Upper lobe of right lung (tissue), 1 donor: ENCODE measurements at regions not wholly inside any gene's neighbourhood (a gene's known extent, or its start where the extent isn't known, plus 50 kb on each side); places are given as distances from the start of the nearest gene placed in this dataset.

Experiments
- ATAC-seq: fragments of 200-7000 bp; cut with Tn5 transposase; one replicate; pipeline ENCODE4 v1.9.1; 2020; ENCODE audit warnings: mild to moderate bottlenecking, moderate library complexity
- DNase-seq: peaks from one replicate; pipeline ENCODE4 v3.0.0-alpha.2; 2020
- H3K27ac ChIP-seq: fragments of 200-600 bp; one replicate; pipeline ENCODE4 v1.8.0; 2022
- H3K27me3 ChIP-seq: fragments of 200-600 bp; one replicate; pipeline ENCODE4 v1.8.0; 2022; ENCODE audit warnings: mild to moderate bottlenecking
- H3K36me3 ChIP-seq: fragments of 200-600 bp; one replicate; pipeline ENCODE4 v1.8.0; 2022
- H3K4me1 ChIP-seq: fragments of 200-600 bp; one replicate; pipeline ENCODE4 v1.8.0; 2022
- H3K4me3 ChIP-seq: fragments of 200-600 bp; one replicate; pipeline ENCODE4 v1.8.0; 2022; ENCODE audit warnings: mild to moderate bottlenecking
- H3K9me3 ChIP-seq: fragments of 200-600 bp; one replicate; pipeline ENCODE4 v1.8.0; 2022
- CTCF ChIP-seq: fragments of 200-600 bp; IDR thresholded peaks from one replicate; pipeline ENCODE4 v1.8.0; 2022; ENCODE audit warnings: antibody characterized with exemption
- intact Hi-C: fragments of 100-400 bp; cut with DNase I; formaldehyde crosslinking; loops from one replicate; pipeline ENCODE4 v1.11.0; 2022
- donor health status: DM: no; HTN: yes; CAD: no; lungs with severe emphysema.

DNA sequence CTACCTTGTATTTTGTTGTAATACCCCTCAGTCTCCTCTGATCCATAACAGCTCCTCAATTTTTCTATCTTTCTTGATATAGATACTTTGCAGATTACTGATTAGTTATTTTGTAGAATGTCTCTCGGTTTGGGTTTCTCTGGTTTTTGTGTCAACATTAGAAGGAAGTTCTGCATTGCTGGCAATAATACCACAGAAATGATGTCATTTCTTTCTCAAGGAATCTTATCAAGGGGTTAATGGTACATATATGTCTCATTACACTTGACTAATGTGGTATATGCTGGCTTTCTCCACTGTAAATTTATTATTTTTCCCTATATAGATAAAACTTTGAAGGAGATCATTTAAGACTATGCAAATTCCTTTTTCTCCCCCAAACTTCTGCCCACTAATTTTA, 183.6 kb upstream of the DKK2 start:
- ATAC-seq (no peak), DNase-seq (no peak)
- TF ChIP-seq CTCF = no peak
- Histone ChIP-seq H3K9me3 (no peaks in the 10 kb centered on the region), H3K4me3 (no peak overlapping the region), H3K27ac (no peak overlapping the region), H3K4me1 (no peaks in the 10 kb centered on the region), H3K27me3 (no peaks in the 10 kb centered on the region), H3K36me3 (no peaks in the 10 kb centered on the region)
- intact Hi-C loops = no loop called here

GRCh38 chr4:107216379-107216778, 180.3 kb upstream of the DKK2 start:
- intact Hi-C loops = no loop called here
- ATAC-seq (no peak), DNase-seq (no peak)
- Histone ChIP-seq H3K27me3 (no peaks in the 10 kb centered on the region), H3K27ac (no peak overlapping the region), H3K36me3 (no peaks in the 10 kb centered on the region), H3K4me3 (no peak overlapping the region), H3K9me3 (no peaks in the 10 kb centered on the region), H3K4me1 (no peaks in the 10 kb centered on the region)
- no peak for TF ChIP-seq CTCF

DNA sequence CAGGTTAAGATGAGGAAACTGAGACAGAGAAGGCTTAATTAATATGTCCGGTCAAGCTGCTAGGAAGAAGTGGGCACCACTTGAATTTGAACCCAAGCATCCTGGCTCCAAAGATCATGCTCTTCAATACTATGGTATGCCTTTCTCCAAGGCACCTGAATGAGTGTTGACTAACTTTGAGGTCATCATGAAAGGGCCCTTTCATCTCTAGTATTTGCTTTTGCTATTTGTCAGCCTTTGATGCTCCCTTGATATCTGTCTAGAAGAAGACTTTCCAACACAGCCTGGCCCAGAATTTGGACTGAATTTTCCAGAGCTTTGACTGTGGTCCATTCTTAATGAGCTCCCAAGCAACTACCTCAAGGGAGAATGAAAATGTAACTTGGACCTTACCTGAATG, 179.1 kb upstream of the DKK2 start:
- ATAC-seq = no peak
- intact Hi-C loops = no loop called here
- Histone ChIP-seq H3K4me3 (no peak overlapping the region), H3K27ac (no peak overlapping the region), H3K9me3 (no peaks in the 10 kb centered on the region), H3K4me1 (no peaks in the 10 kb centered on the region), H3K36me3 (no peaks in the 10 kb centered on the region), H3K27me3 (no peaks in the 10 kb centered on the region)
- no peak for DNase-seq
- no peak for TF ChIP-seq CTCF

DNA sequence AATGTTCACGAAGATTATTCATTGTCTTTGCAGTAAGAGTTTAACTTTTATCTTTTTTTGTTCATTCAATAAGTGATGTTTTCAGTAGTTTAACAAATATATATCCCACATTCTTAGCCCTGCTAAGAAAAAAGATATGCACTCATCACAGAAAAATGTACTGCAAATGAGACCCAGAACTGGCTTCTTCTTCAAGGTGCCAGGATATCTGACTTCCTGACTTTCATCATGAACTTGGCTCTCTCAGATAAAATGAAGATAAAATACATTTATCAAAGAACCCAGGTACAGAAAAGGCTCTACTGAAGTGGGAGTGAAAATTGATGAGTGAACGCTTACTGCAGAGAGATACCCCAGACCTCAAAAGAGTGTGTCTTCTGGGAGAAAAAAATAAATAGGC, 177.8 kb upstream of the DKK2 start:
- no peaks in the 10 kb centered on the region for H3K9me3 ChIP-seq
- ATAC-seq (no peak), DNase-seq (no peak)
- intact Hi-C loops = no loop called here
- no peaks in the 10 kb centered on the region for H3K36me3 ChIP-seq
- H3K4me3 ChIP-seq = no peak overlapping the region
- no peak overlapping the region for H3K27ac ChIP-seq
- no peaks in the 10 kb centered on the region for H3K4me1 ChIP-seq
- no peaks in the 10 kb centered on the region for H3K27me3 ChIP-seq
- no peak for TF ChIP-seq CTCF

DNA sequence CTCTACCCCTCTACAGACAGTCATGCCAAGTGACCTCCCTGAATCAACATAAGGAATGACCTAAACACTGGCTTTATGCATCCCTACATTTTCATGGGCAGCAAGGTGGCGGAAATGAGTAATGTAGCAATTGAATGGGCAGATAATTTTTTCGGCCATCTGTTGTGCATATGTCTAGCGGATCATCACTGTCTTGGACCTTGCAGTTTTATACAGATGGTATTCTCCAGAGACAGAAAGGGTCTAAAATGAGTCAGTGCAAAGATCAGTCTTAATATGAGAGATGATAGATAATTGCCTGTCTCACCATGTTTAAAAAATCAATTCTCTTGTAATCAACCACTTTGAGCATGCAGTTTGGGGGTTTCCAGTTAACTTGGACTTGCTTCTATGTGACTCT, 177.3 kb upstream of the DKK2 start:
- intact Hi-C loops = no loop called here
- TF ChIP-seq CTCF = no peak
- Histone ChIP-seq H3K27me3 (no peaks in the 10 kb centered on the region), H3K27ac (no peak overlapping the region), H3K9me3 (no peaks in the 10 kb centered on the region), H3K36me3 (no peaks in the 10 kb centered on the region), H3K4me1 (no peaks in the 10 kb centered on the region), H3K4me3 (no peak overlapping the region)
- no peak for DNase-seq
- no peak for ATAC-seq

DNA sequence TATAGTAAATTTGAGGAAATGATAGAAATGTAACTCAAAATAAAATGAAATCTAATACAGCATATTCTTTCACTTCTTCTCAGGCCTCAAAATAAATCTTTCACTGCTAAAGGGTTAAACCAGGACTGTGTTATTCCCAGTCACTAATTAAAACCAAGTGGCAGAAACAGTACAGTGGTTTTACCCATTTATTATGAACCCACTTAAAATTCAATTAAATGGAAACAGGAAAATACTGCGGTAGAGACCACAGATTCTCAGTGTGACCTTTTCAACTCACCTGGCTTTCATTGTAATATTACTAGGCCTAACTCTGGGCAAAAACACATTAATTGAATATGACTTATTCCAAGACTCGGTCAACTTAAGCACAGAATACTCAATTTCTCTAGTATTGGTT, 176.5 kb upstream of the DKK2 start:
- DNase-seq (no peak), ATAC-seq (no peak)
- Histone ChIP-seq H3K9me3 (no peaks in the 10 kb centered on the region), H3K36me3 (no peaks in the 10 kb centered on the region), H3K4me1 (no peaks in the 10 kb centered on the region), H3K27me3 (no peaks in the 10 kb centered on the region), H3K27ac (no peak overlapping the region), H3K4me3 (no peak overlapping the region)
- TF ChIP-seq CTCF = no peak
- intact Hi-C loops = no loop called here
